GM12874 (cell line): ENCODE measurements at regions not wholly inside any gene's neighbourhood (a gene's known extent, or its start where the extent isn't known, plus 50 kb on each side); places are given as distances from the start of the nearest gene placed in this dataset.

Source experiments
- CTCF ChIP-seq: IDR thresholded peaks from 2 replicates; pipeline ENCODE4 v1.5.1; 2011; ENCODE audit warnings: low read depth, mild to moderate bottlenecking, control low read depth, low read length, moderate library complexity; ENCODE audit not compliant: insufficient read depth

GRCh38 chr12:127640181-127640886 lies 626.6 kb upstream of the TMEM132C start:
- TF ChIP-seq CTCF: no peak

- no peak for TF ChIP-seq CTCF
These were observed 624.8 kb upstream of the TMEM132C start for GRCh38 chr12:127642208-127642607.

GRCh38 chr12:127648321-127648720 lies 618.6 kb upstream of the TMEM132C start:
- TF ChIP-seq CTCF: no peak

- no peak for TF ChIP-seq CTCF
These were observed 617.0 kb upstream of the TMEM132C start for GRCh38 chr12:127649961-127650360.

GRCh38 chr12:127650626-127651025 lies 616.3 kb upstream of the TMEM132C start:
- no peak for TF ChIP-seq CTCF

GRCh38 chr12:127652281-127652680 lies 614.7 kb upstream of the TMEM132C start:
- no peak for TF ChIP-seq CTCF

GRCh38 chr12:127654383-127654985 lies 612.5 kb upstream of the TMEM132C start:
- TF ChIP-seq CTCF: no peak
